DND-41 (cell line): ENCODE measurements at regions not wholly inside any gene's neighbourhood (a gene's known extent, or its start where the extent isn't known, plus 50 kb on each side); places are given as distances from the start of the nearest gene placed in this dataset.

ENCODE experiments used
- ATAC-seq: fragments of 200-7000 bp; cut with Tn5 transposase; 3 replicates; pipeline ENCODE4 v1.9.1; 2021; ENCODE audit warnings: low read depth; ENCODE audit not compliant: insufficient read depth
- DNase-seq: peaks from one replicate; pipeline ENCODE4 v3.0.0-alpha.2; 2020
- H2AFZ ChIP-seq: 2 replicates; pipeline ENCODE4 v1.6.0; 2012; ENCODE audit warnings: low read depth, low read length
- H3K27ac ChIP-seq: 2 replicates; pipeline ENCODE4 v1.5.1; 2012; ENCODE audit warnings: low read length, inconsistent platforms
- H3K27me3 ChIP-seq: fragments of 200-600 bp; sonication (generic); 2 replicates; pipeline ENCODE4 v1.6.0; 2012; ENCODE audit warnings: low read length, mild to moderate bottlenecking, inconsistent platforms; ENCODE audit not compliant: insufficient read depth, poor library complexity
- H3K36me3 ChIP-seq: 2 replicates; pipeline ENCODE4 v1.5.1; 2012; ENCODE audit warnings: low read length, inconsistent platforms; ENCODE audit not compliant: insufficient read depth
- H3K4me1 ChIP-seq: 2 replicates; pipeline ENCODE4 v1.5.1; 2012; ENCODE audit warnings: mild to moderate bottlenecking, low read length; ENCODE audit not compliant: insufficient read depth
- H3K4me2 ChIP-seq: 2 replicates; pipeline ENCODE4 v1.6.0; 2012; ENCODE audit warnings: mild to moderate bottlenecking, moderate library complexity, low read length, inconsistent platforms; ENCODE audit not compliant: insufficient read depth
- H3K4me3 ChIP-seq, 2 experiments: fragments of 200-600 bp in 1 of 2; shearing (Covaris generic) in 1 of 2; 2 replicates each; pipeline ENCODE4 v1.5.1; 2012 to 2016; ENCODE audit warnings: inconsistent platforms in 2 of 2, low read length in 2 of 2, mild to moderate bottlenecking in 2 of 2, low read depth in 1 of 2, moderate library complexity in 1 of 2
- H3K79me2 ChIP-seq: 2 replicates; pipeline ENCODE4 v1.6.0; 2012; ENCODE audit warnings: low read length, inconsistent platforms; ENCODE audit not compliant: insufficient read depth
- H3K9ac ChIP-seq: 2 replicates; pipeline ENCODE4 v1.6.0; 2012; ENCODE audit warnings: low read depth, mild to moderate bottlenecking, inconsistent platforms, low read length, moderate library complexity
- H3K9me3 ChIP-seq: 2 replicates; pipeline ENCODE4 v1.5.1; 2012; ENCODE audit warnings: low read length, moderate library complexity, mild to moderate bottlenecking, inconsistent platforms; ENCODE audit not compliant: insufficient read depth, severe bottlenecking
- H4K20me1 ChIP-seq: 2 replicates; pipeline ENCODE4 v1.6.0; 2012; ENCODE audit warnings: low read length; ENCODE audit not compliant: insufficient read depth
- EZH2 ChIP-seq: IDR thresholded peaks from 3 replicates; pipeline ENCODE4 v1.6.1; 2012; ENCODE audit warnings: borderline replicate concordance, low read depth, mild to moderate bottlenecking, moderate library complexity, low read length, inconsistent platforms; ENCODE audit not compliant: severe bottlenecking
- TF ChIP-seq, protein P1 (sequence below): IDR thresholded peaks from 2 replicates; pipeline ENCODE4 v1.5.1; 2012; ENCODE audit warnings: borderline replicate concordance, low read length, moderate library complexity, mild to moderate bottlenecking; ENCODE audit not compliant: poor library complexity, severe bottlenecking; ENCODE audit errors: extremely low read depth

GRCh38 chr20:60270341-60270740 lies 312.1 kb downstream of the CDH26 start:
- no peak overlapping the region; the same call in 1 of the 2 replicates for H3K9ac ChIP-seq
- H3K79me2 ChIP-seq = peaks cover 79% of the 10 kb centered on the region
- H3K27me3 ChIP-seq = no peaks in the 10 kb centered on the region
- peaks cover 70% of the 10 kb centered on the region for H3K36me3 ChIP-seq
- peak overlapping the region; percentile 98 for H3K27ac ChIP-seq
- no peaks in the 10 kb centered on the region for H4K20me1 ChIP-seq
- H3K4me3 ChIP-seq = no peak overlapping the region
- peaks cover 6% of the 10 kb centered on the region for H3K9me3 ChIP-seq
- peaks cover 97% of the 10 kb centered on the region for H3K4me1 ChIP-seq
- no peak overlapping the region for H3K4me2 ChIP-seq
- H2AFZ ChIP-seq = no peak overlapping the region
- no peak for TF ChIP-seq EZH2
- TF ChIP-seq, protein P1, sequence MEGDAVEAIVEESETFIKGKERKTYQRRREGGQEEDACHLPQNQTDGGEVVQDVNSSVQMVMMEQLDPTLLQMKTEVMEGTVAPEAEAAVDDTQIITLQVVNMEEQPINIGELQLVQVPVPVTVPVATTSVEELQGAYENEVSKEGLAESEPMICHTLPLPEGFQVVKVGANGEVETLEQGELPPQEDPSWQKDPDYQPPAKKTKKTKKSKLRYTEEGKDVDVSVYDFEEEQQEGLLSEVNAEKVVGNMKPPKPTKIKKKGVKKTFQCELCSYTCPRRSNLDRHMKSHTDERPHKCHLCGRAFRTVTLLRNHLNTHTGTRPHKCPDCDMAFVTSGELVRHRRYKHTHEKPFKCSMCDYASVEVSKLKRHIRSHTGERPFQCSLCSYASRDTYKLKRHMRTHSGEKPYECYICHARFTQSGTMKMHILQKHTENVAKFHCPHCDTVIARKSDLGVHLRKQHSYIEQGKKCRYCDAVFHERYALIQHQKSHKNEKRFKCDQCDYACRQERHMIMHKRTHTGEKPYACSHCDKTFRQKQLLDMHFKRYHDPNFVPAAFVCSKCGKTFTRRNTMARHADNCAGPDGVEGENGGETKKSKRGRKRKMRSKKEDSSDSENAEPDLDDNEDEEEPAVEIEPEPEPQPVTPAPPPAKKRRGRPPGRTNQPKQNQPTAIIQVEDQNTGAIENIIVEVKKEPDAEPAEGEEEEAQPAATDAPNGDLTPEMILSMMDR = no peak
- DNase-seq = no peak
- ATAC-seq = no peak

- DNase-seq (peak; percentile 59), ATAC-seq (peak; percentile 42; the same call in 2 of the 3 replicates)
- H3K36me3 ChIP-seq = peaks cover 80% of the 10 kb centered on the region
- no peak overlapping the region for H3K4me3 ChIP-seq
- peaks cover 17% of the 10 kb centered on the region for H3K9me3 ChIP-seq
- H4K20me1 ChIP-seq = no peaks in the 10 kb centered on the region
- no peak overlapping the region for H2AFZ ChIP-seq
- TF ChIP-seq EZH2 = no peak
- TF ChIP-seq, protein P1 = peak; percentile 68
- H3K4me1 ChIP-seq = peaks cover 84% of the 10 kb centered on the region
- no peaks in the 10 kb centered on the region for H3K27me3 ChIP-seq
- peak overlapping the region; percentile 37; the same call in 1 of the 2 replicates for H3K4me2 ChIP-seq
- H3K79me2 ChIP-seq = peaks cover 82% of the 10 kb centered on the region
- H3K27ac ChIP-seq = peak overlapping the region; percentile 98
- peak overlapping the region; percentile 52 for H3K9ac ChIP-seq
These were observed 313.4 kb downstream of the CDH26 start for GRCh38 chr20:60271597-60271996.

DNA sequence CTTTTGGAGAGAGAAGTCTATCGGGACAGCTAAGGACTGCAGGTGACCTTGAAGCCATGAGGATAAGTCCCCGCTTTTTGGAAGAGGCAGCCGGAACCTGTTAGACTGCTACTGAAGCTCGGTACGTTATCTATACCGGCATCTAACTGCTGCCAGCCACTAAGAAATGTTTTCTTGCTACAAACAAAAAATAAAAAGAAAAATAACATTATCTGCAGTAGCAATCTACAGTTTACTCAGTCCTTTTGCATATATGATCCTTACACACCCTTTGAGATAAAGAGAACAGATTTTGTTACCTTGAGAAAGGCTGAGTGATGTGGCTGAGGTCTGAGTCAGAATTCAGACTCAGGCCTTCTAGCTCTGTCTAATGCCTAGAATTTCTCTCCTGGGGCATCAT lies 314.6 kb downstream of the CDH26 start:
- DNase-seq (peak; percentile 69), ATAC-seq (peak; percentile 84)
- Histone ChIP-seq H3K36me3 (peaks cover 78% of the 10 kb centered on the region), H4K20me1 (no peaks in the 10 kb centered on the region), H3K4me2 (peak overlapping the region; percentile 37), H2AFZ (no peak overlapping the region), H3K9ac (peak overlapping the region; percentile 52), H3K4me3 (no peak overlapping the region), H3K9me3 (peaks cover 27% of the 10 kb centered on the region), H3K79me2 (peaks cover 82% of the 10 kb centered on the region), H3K27me3 (no peaks in the 10 kb centered on the region), H3K4me1 (peaks cover 72% of the 10 kb centered on the region), H3K27ac (peak overlapping the region; percentile 98)
- TF ChIP-seq, protein P1 = no peak
- TF ChIP-seq EZH2 = no peak
